HFFc6 (cell line): ENCODE measurements at regions not wholly inside any gene's neighbourhood (a gene's known extent, or its start where the extent isn't known, plus 50 kb on each side); places are given as distances from the start of the nearest gene placed in this dataset.

ENCODE experiments used
- DNase-seq: peaks from one replicate; pipeline ENCODE4 v3.0.0-alpha.2; 2018
- H3K27ac Mint-ChIP-seq: 2 replicates; pipeline ENCODE4 v1.8.0; 2020; ENCODE audit warnings: mild to moderate bottlenecking, mixed read lengths
- H3K27me3 Mint-ChIP-seq: 2 replicates; pipeline ENCODE4 v1.8.0; 2021; ENCODE audit warnings: mild to moderate bottlenecking, moderate library complexity, mixed read lengths; ENCODE audit not compliant: insufficient read depth
- H3K36me3 Mint-ChIP-seq: 2 replicates; pipeline ENCODE4 v1.8.0; 2021; ENCODE audit warnings: low read depth, mixed read lengths
- H3K4me1 Mint-ChIP-seq: 2 replicates; pipeline ENCODE4 v1.8.0; 2020; ENCODE audit warnings: low read depth, mixed read lengths
- H3K4me3 Mint-ChIP-seq: 2 replicates; pipeline ENCODE4 v1.8.0; 2020; ENCODE audit warnings: mild to moderate bottlenecking, moderate library complexity, mixed read lengths
- H3K9me3 Mint-ChIP-seq: 2 replicates; pipeline ENCODE4 v1.8.0; 2020; ENCODE audit warnings: mild to moderate bottlenecking, mixed read lengths
- TF ChIP-seq, protein P1 (sequence below): fragments of 200-600 bp; sonication (generic); IDR thresholded peaks from 2 replicates; pipeline ENCODE4 v1.5.0; 2021; ENCODE audit warnings: antibody characterized with exemption, mild to moderate bottlenecking

DNA sequence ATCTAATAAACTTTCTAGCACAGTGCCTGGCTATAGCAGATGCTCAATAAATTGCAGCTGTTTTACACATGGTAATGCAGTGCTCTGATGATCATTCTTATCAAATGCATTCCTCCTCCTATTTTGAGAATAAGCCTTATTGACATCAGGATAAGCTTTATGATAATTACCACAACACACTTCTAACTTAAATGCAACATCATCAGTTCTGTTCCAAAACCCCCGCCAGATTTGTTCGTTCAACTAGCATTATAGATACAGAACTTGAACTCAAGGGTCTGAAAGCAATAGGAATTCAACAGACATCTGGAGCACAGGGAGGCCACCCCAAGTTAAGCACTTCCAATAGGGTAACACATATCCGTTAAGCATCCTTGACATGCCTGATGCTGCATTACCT lies 684.4 kb upstream of the LMCD1 start:
- no peak for DNase-seq
- Mint-ChIP-seq H3K4me1 (no peaks in the 10 kb centered on the region), H3K9me3 (peaks cover 17% of the 10 kb centered on the region), H3K4me3 (no peak overlapping the region), H3K27ac (no peak overlapping the region), H3K27me3 (no peaks in the 10 kb centered on the region; the same call in 1 of the 2 replicates), H3K36me3 (0 out of 2 replicates have a peak, but pooled peaks cover under 1% of the 10 kb centered on the region)
- TF ChIP-seq, protein P1, sequence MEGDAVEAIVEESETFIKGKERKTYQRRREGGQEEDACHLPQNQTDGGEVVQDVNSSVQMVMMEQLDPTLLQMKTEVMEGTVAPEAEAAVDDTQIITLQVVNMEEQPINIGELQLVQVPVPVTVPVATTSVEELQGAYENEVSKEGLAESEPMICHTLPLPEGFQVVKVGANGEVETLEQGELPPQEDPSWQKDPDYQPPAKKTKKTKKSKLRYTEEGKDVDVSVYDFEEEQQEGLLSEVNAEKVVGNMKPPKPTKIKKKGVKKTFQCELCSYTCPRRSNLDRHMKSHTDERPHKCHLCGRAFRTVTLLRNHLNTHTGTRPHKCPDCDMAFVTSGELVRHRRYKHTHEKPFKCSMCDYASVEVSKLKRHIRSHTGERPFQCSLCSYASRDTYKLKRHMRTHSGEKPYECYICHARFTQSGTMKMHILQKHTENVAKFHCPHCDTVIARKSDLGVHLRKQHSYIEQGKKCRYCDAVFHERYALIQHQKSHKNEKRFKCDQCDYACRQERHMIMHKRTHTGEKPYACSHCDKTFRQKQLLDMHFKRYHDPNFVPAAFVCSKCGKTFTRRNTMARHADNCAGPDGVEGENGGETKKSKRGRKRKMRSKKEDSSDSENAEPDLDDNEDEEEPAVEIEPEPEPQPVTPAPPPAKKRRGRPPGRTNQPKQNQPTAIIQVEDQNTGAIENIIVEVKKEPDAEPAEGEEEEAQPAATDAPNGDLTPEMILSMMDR: no peak

DNA sequence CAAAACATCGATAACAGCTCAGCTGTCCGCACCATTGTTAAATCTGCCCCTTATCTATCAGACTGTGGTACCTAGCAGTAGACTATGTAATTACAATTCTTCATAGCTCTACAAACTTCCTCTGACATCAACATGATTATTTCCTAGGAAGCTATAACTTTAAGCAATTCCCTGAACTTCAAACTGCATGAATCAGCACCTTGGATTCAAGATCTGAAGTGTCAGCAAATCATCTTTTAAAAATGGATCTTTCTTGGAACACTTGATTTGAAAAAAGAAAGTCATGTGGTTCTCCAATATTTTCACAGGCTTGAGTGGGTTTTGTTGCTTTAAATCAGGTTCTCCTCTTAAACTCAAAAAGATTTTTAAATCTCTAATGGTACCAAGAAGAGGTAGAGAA lies 680.7 kb upstream of the LMCD1 start:
- TF ChIP-seq, protein P1: no peak
- DNase-seq: no peak
- 0 out of 2 replicates have a peak, but pooled peaks cover 4% of the 10 kb centered on the region for H3K36me3 Mint-ChIP-seq
- H3K4me1 Mint-ChIP-seq: no peaks in the 10 kb centered on the region
- H3K9me3 Mint-ChIP-seq: peaks cover 39% of the 10 kb centered on the region
- no peak overlapping the region for H3K27ac Mint-ChIP-seq
- H3K4me3 Mint-ChIP-seq: no peak overlapping the region
- no peaks in the 10 kb centered on the region; the same call in none of the 2 replicates for H3K27me3 Mint-ChIP-seq

DNA sequence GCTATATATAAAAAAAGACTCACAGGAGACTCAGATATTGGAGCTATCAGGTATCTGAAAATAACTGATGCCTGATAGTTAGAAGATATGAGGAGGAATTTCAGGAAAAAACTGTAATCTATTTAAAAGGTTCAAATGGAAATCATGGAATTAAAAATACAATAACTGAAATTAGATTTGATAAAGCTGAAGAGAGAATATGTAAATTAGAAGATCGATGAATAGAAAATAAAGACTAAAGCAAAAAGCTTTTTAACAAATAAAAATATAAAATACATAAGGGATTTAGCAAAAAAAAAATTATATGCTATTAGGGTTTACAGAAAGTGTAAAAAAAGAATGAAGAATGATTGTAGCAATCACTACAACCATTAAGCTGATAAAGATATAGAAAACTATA lies 679.8 kb upstream of the LMCD1 start:
- DNase-seq: no peak
- peaks cover 47% of the 10 kb centered on the region for H3K9me3 Mint-ChIP-seq
- 0 out of 2 replicates have a peak, but pooled peaks cover 4% of the 10 kb centered on the region for H3K36me3 Mint-ChIP-seq
- no peak overlapping the region for H3K27ac Mint-ChIP-seq
- TF ChIP-seq, protein P1: no peak
- no peaks in the 10 kb centered on the region for H3K4me1 Mint-ChIP-seq
- H3K27me3 Mint-ChIP-seq: no peaks in the 10 kb centered on the region; the same call in 1 of the 2 replicates
- H3K4me3 Mint-ChIP-seq: no peak overlapping the region

DNA sequence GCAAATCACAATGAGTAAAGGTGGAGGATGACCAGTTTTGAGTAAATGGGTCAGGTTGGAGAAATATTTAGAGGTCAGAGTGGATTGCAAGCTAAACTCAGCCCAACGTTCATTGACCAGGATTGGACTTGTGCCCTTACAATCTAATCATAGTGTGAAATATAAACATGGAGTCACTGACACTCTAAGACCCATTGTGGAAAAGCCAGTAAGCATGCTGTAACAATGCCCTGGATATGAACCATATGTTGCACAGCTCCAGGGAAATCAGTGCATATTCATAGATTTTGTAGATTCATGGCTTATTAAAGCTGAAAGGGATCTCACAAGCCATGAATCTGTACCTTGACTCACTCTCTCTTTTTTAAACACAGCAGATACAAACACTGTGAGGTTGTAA lies 660.2 kb upstream of the LMCD1 start:
- TF ChIP-seq, protein P1: no peak
- peaks cover 63% of the 10 kb centered on the region for H3K9me3 Mint-ChIP-seq
- H3K4me3 Mint-ChIP-seq: no peak overlapping the region
- no peaks in the 10 kb centered on the region for H3K36me3 Mint-ChIP-seq
- no peaks in the 10 kb centered on the region for H3K27me3 Mint-ChIP-seq
- no peaks in the 10 kb centered on the region for H3K4me1 Mint-ChIP-seq
- DNase-seq: no peak
- H3K27ac Mint-ChIP-seq: no peak overlapping the region

DNA sequence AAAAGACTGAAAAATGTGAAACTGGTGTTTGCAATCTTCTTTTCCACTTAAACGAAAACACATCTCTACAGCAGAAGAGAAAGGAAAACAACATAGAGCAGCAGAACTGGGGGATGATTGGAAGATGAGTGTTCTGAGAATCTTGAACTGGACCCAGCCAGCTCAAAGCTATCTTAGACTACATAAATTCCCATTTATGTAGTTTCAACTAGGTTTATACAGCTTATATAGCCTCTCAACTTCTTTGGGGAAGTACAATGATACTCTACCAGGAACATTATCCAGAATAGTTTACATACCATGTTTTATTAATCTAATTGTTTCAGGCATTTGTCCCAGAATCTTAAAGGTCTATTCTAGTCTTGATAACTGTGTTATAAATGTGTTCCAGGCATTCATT lies 658.2 kb upstream of the LMCD1 start:
- no peak overlapping the region for H3K4me3 Mint-ChIP-seq
- H3K9me3 Mint-ChIP-seq: peaks cover 71% of the 10 kb centered on the region
- no peaks in the 10 kb centered on the region for H3K36me3 Mint-ChIP-seq
- TF ChIP-seq, protein P1: no peak
- no peaks in the 10 kb centered on the region for H3K4me1 Mint-ChIP-seq
- H3K27me3 Mint-ChIP-seq: no peaks in the 10 kb centered on the region
- no peak overlapping the region for H3K27ac Mint-ChIP-seq
- DNase-seq: no peak

DNA sequence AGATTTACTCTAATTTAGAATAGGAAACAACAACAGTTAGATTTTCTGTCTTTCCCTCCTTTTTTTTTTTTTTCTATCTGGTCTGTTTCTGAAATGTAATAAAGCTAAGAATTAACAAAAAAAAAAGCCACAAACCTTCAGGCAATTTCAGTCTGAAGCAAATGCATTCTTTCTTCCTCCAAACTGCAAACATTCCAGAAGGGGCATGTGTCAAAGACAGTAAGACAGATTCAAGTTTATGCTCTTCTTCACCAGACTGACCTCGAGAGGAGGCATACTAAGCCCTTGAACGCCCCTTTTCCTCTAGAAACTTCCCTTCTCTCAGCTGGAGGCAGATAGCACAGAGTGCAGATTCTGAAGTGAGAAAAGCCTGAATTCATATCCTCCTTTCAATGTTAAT lies 654.6 kb upstream of the LMCD1 start:
- peaks cover 57% of the 10 kb centered on the region for H3K9me3 Mint-ChIP-seq
- no peaks in the 10 kb centered on the region for H3K4me1 Mint-ChIP-seq
- H3K4me3 Mint-ChIP-seq: no peak overlapping the region
- TF ChIP-seq, protein P1: no peak
- H3K36me3 Mint-ChIP-seq: no peaks in the 10 kb centered on the region
- no peaks in the 10 kb centered on the region for H3K27me3 Mint-ChIP-seq
- H3K27ac Mint-ChIP-seq: no peak overlapping the region
- DNase-seq: no peak
